IPS-20b (cell line): ENCODE measurements at regions not wholly inside any gene's neighbourhood (a gene's known extent, or its start where the extent isn't known, plus 50 kb on each side); places are given as distances from the start of the nearest gene placed in this dataset.

Experiments used
- H3K27ac ChIP-seq: one replicate; pipeline ENCODE4 v1.5.1; 2013; ENCODE audit warnings: low read length
- H3K27me3 ChIP-seq: 2 replicates; pipeline ENCODE4 v1.6.1; 2013; ENCODE audit warnings: mild to moderate bottlenecking, low read length, inconsistent platforms; ENCODE audit not compliant: insufficient read depth
- H3K36me3 ChIP-seq: 2 replicates; pipeline ENCODE4 v1.6.1; 2013; ENCODE audit warnings: low read depth, mild to moderate bottlenecking, inconsistent platforms, low read length, moderate library complexity; ENCODE audit not compliant: insufficient read depth
- H3K4me1 ChIP-seq: 2 replicates; pipeline ENCODE4 v1.6.1; 2013; ENCODE audit warnings: mild to moderate bottlenecking, control low read depth, inconsistent platforms, low read length, moderate library complexity; ENCODE audit not compliant: insufficient read depth
- H3K4me3 ChIP-seq: 2 replicates; pipeline ENCODE4 v1.5.1; 2013; ENCODE audit warnings: mild to moderate bottlenecking, low read length, inconsistent platforms
- H3K9ac ChIP-seq: 2 replicates; pipeline ENCODE4 v1.6.1; 2013; ENCODE audit warnings: low read depth, mild to moderate bottlenecking, inconsistent platforms, low read length, moderate library complexity
- H3K9me3 ChIP-seq: 2 replicates; pipeline ENCODE4 v1.6.1; 2013; ENCODE audit warnings: mild to moderate bottlenecking, low read depth, low read length, inconsistent platforms; ENCODE audit not compliant: insufficient read depth

DNA sequence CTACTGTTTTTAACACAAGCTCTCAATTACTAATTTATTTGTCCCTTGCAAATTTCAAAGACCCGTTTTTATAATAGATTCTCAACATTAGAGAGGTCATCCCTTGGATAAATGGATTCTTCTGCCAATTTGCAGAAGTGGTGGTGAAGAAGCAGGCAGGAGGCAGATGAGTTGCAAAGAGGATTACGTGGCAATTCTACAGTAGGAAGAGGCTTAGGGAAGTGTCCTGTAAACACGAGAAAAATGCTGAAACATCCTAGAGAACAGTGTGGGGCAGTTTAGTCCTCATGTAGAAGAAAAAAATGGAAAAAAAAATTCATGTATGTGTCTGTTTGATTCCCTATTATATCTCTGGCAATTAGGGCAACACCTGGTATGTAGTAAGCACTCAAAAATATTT, 87.6 kb downstream of the BMP2 start:
- Histone ChIP-seq H3K4me3 (no peak overlapping the region), H3K27ac (no peak overlapping the region), H3K27me3 (no peaks in the 10 kb centered on the region), H3K4me1 (no peaks in the 10 kb centered on the region), H3K9me3 (no peaks in the 10 kb centered on the region), H3K36me3 (no peaks in the 10 kb centered on the region), H3K9ac (no peak overlapping the region)

DNA sequence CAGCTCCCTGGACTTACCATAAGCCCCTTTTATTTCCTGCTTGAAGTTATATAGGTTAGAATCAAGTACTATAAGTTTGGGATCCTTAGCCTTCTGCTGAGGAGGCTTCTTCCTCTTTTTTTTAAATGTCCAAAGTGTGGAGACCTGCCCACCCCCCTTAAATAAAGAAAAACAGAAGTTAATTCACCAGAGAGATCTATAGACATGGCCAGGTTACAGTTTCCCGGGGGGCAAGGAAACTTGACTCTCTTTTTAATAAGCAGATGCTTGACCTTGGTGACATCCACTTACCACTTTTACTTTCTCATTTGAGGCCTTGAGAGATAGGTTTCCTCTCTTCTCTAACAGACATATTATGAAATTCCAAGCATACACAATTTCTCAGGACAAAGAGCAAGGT, 88.3 kb downstream of the BMP2 start:
- Histone ChIP-seq H3K9ac (no peak overlapping the region), H3K27me3 (no peaks in the 10 kb centered on the region), H3K4me3 (no peak overlapping the region), H3K36me3 (no peaks in the 10 kb centered on the region), H3K4me1 (no peaks in the 10 kb centered on the region), H3K9me3 (no peaks in the 10 kb centered on the region), H3K27ac (no peak overlapping the region)

DNA sequence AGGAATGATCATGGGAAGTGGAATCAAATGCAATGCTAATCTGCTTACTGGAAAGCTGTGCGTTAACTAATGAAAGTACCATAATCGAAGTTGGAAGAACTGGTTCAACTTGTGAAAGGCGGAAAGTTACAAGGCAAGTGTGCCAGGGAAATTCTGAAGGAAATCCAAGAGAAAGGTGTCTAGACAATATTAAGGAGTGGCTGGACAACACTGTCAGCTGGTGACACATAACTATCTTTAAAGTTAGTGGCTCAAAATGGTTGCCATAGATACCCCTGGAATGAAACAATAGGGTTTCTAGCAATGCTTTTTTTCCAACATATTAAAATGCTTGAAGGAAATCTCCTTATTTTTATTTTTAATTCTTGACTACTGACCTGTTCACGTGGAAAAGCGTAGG, 90.4 kb downstream of the BMP2 start:
- no peak overlapping the region for H3K27ac ChIP-seq
- H3K4me1 ChIP-seq = peaks cover 3% of the 10 kb centered on the region; the same call in 1 of the 2 replicates
- no peak overlapping the region for H3K9ac ChIP-seq
- no peaks in the 10 kb centered on the region for H3K9me3 ChIP-seq
- H3K4me3 ChIP-seq = no peak overlapping the region
- no peaks in the 10 kb centered on the region for H3K36me3 ChIP-seq
- no peaks in the 10 kb centered on the region for H3K27me3 ChIP-seq

DNA sequence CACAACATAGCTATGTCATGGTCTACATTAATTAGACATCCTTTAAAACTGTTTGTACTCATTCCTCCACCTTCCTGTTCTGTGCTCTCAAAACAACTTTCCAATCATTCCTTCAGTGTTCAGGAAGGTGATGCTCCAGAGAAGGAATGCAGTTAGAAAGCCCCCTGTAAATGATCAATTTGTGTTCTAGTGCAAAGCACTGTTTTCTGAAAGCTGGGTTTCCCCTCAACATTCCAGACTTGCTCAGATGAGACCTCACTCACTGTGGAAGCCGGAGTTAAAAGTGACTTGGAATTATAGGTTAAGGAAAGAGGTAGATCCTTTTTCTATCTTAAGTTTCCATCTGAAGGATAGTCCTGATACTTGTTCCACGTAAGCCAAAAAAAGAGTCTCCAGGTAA, 95.9 kb downstream of the BMP2 start:
- Histone ChIP-seq H3K9me3 (no peaks in the 10 kb centered on the region), H3K4me3 (no peak overlapping the region), H3K4me1 (peaks cover 3% of the 10 kb centered on the region; the same call in 1 of the 2 replicates), H3K36me3 (no peaks in the 10 kb centered on the region), H3K9ac (no peak overlapping the region), H3K27me3 (no peaks in the 10 kb centered on the region), H3K27ac (no peak overlapping the region)

DNA sequence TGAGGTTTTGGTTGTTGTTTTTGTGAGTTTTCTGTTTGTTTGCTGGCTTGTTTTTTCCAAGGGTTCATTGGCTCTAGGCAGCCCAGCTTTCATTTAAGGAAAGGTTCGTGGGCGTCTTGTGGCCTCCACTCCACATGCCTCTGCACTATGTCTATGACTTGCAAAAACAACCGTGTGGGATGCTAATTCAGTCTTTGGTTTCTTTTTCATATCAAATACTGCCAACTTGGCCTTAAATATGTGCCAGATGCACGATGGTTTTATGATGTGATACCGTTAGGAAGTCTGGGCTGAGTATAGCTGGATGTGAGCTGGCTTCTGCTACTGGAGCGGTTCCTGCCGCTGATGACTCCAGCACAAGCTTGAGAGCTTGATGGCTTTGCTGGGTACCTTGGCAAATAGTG, 96.3 kb downstream of the BMP2 start:
- peaks cover 3% of the 10 kb centered on the region; the same call in 1 of the 2 replicates for H3K4me1 ChIP-seq
- no peaks in the 10 kb centered on the region for H3K27me3 ChIP-seq
- no peak overlapping the region for H3K9ac ChIP-seq
- H3K9me3 ChIP-seq = no peaks in the 10 kb centered on the region
- no peaks in the 10 kb centered on the region for H3K36me3 ChIP-seq
- no peak overlapping the region for H3K4me3 ChIP-seq
- no peak overlapping the region for H3K27ac ChIP-seq

DNA sequence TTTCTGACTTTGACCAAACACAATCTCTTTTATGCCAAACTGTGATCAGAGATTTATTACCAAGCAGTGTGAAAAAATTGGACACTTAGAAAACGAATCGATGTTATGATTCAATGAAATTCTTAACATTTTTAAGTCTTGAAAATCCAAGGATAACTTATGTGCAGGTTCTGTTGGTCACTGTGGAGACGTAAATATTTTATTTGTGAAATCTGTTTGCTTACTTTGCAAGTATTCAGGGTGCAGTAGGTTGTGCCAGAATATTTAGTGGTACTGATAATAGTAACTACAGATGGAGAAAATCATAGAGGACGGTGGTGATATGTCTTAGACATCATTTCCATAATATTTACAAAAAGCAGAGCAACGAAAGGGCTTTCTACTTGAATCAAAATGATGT, 97.3 kb downstream of the BMP2 start:
- no peaks in the 10 kb centered on the region for H3K9me3 ChIP-seq
- no peak overlapping the region for H3K27ac ChIP-seq
- peaks cover 3% of the 10 kb centered on the region; the same call in 1 of the 2 replicates for H3K4me1 ChIP-seq
- no peaks in the 10 kb centered on the region for H3K36me3 ChIP-seq
- H3K4me3 ChIP-seq = no peak overlapping the region
- H3K9ac ChIP-seq = no peak overlapping the region
- H3K27me3 ChIP-seq = no peaks in the 10 kb centered on the region

DNA sequence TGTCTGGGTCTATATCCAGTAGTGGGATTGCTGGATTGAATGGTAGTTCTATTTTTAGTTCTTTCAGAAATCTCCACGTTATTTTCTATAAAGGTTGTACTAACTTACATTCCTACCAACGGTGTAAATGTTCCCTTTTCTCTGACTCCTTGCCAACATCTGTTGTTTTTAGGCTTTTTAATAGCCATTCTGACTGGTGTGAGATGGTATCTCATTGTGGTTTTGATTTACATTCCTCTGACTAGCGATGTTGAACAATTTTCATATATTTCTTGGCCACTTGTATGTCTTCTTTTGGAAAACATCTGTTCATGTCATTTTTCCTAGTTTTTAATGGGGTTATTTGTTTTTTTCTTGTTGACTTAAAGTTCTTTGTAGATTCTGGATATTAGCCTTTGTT, 99.3 kb downstream of the BMP2 start:
- Histone ChIP-seq H3K9ac (no peak overlapping the region), H3K4me3 (no peak overlapping the region), H3K36me3 (no peaks in the 10 kb centered on the region), H3K27ac (no peak overlapping the region), H3K27me3 (no peaks in the 10 kb centered on the region), H3K4me1 (peaks cover 1% of the 10 kb centered on the region; the same call in 1 of the 2 replicates), H3K9me3 (no peaks in the 10 kb centered on the region)

DNA sequence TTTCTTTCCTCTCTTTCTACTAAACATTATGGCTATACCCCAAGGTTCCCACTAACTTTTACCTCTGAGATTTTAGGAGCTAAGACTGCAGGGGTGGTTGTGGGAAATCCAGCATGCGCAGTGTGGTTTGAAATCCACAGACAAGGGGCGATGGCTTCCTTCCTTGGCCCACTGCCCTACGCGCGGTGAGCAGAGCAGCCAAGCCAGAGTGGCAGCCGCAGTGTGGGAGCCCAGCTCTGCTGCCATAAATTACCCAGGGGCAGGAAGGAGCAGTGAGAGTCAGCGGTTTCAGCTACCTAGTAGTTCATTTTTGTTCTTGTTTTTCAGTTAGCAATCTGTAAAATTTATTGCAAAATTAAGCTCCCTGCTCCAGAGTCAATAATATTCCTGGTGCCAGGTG, 101.4 kb downstream of the BMP2 start:
- Histone ChIP-seq H3K9ac (no peak overlapping the region), H3K4me3 (no peak overlapping the region), H3K4me1 (no peaks in the 10 kb centered on the region), H3K27me3 (no peaks in the 10 kb centered on the region), H3K36me3 (no peaks in the 10 kb centered on the region), H3K9me3 (no peaks in the 10 kb centered on the region), H3K27ac (no peak overlapping the region)

DNA sequence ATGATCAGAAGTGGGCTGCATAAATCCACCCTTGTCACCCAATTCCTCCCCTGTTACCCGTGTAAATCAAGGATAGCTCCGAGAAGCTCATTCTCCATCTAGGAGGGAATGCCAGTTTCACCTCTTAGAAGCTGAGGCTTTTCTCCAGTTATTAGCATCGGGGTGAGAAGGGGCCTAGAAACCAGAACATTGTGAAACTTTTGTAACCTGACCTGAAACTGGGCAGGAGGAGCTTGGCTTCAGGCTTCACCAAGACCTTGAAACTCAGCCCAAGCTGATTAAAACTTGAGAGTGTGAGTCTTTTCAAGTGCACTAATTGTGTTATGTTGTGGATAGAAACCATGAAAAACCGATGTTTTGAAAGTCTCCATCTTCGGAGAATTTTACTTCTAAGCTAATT, 103.1 kb downstream of the BMP2 start:
- H3K4me3 ChIP-seq = no peak overlapping the region
- H3K9me3 ChIP-seq = no peaks in the 10 kb centered on the region
- no peaks in the 10 kb centered on the region for H3K4me1 ChIP-seq
- H3K36me3 ChIP-seq = no peaks in the 10 kb centered on the region
- H3K9ac ChIP-seq = no peak overlapping the region
- H3K27me3 ChIP-seq = no peaks in the 10 kb centered on the region
- H3K27ac ChIP-seq = no peak overlapping the region

DNA sequence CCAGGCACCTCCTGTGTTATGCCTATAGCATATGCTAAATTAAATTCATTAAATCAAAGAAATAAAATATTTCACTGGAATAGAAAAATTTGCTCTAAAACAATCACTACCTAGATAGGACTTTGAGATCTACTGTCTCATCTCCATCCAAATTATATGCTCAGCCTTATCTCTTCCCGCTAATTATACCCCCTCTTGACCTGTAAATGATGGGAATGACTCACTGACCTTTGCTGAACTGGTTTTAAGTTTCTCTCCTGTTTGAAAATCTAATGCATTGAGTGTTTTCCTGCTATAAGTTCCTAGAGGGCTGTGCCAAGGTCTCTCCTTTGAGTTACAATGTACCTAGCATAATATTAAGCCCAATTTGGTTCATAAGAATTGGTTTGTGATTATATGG, 110.1 kb downstream of the BMP2 start:
- no peak overlapping the region for H3K9ac ChIP-seq
- no peaks in the 10 kb centered on the region for H3K4me1 ChIP-seq
- H3K27ac ChIP-seq = no peak overlapping the region
- H3K9me3 ChIP-seq = no peaks in the 10 kb centered on the region
- no peaks in the 10 kb centered on the region for H3K27me3 ChIP-seq
- no peak overlapping the region for H3K4me3 ChIP-seq
- H3K36me3 ChIP-seq = no peaks in the 10 kb centered on the region

DNA sequence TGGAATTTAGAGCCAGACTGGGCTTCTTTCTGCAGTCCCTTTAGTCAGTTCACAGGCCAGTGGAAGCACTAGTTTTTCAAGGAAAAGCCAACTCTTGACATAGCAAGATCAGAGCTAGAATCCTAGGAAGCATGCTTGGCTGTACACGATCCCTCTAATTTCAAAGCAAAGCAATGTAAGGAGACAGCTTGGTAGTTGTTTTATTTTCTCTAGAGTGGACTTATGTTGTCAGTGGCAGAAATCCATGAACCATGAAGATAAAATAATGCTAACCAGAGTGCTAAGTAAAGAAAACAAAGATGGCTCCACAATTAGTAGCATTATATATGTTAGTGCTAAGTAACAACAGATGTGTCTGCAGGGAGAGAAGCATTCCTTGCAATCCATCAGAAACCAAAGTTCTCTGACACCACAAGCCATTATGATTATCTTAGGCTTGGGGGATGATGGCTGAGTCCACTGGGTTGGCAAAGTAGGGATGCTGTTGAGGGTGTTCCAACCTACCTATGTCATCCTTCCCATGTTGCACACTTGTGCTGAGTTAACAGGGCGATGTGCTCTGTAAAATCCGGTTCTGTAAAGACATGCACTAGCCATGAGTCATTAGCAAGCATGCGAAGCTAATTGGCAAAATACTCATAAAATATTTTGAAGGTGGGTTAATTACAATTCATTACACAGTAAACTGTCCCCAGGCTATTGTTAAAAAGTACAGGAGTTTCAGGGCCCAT, 115.2 kb downstream of the BMP2 start:
- no peak overlapping the region for H3K9ac ChIP-seq
- H3K27ac ChIP-seq = no peak overlapping the region
- no peaks in the 10 kb centered on the region for H3K27me3 ChIP-seq
- no peak overlapping the region for H3K4me3 ChIP-seq
- H3K36me3 ChIP-seq = no peaks in the 10 kb centered on the region
- no peaks in the 10 kb centered on the region for H3K9me3 ChIP-seq
- H3K4me1 ChIP-seq = no peaks in the 10 kb centered on the region

DNA sequence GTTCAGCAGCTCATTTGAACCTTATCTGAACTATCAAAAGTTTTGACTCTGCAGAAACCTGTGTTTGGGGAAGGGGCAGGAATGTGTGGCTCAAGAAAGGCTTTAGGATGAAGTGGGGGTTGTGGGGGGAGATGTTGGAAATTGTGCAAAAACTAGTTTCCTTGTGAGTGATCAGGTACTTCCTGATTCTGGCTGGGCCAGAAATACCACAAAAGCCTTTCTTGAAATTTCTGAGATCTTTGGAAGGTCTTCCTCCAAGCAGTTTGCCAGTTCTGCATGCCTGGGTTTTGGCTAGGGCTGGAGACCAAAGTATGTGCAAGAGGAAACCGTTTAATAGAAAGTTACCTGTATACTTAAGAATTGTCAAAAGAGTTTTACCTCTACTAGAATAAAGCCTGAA, 116.6 kb downstream of the BMP2 start:
- Histone ChIP-seq H3K9me3 (no peaks in the 10 kb centered on the region), H3K4me3 (no peak overlapping the region), H3K27ac (no peak overlapping the region), H3K27me3 (no peaks in the 10 kb centered on the region), H3K4me1 (no peaks in the 10 kb centered on the region), H3K36me3 (no peaks in the 10 kb centered on the region), H3K9ac (no peak overlapping the region)
